ENCODE measurements at regions not wholly inside any gene's neighbourhood (a gene's known extent, or its start where the extent isn't known, plus 50 kb on each side); places are given as distances from the start of the nearest gene placed in this dataset.

- intact Hi-C loops (cut with micrococcal nuclease; ENCODE audit: unreplicated experiment) = no loop called here
- TF ChIP-seq SIN3A (IDR thresholded peaks at IDR 0.05; ENCODE audit: borderline replicate concordance, insufficient read depth, low read depth, low read length) (no peak), TCF7L2 (IDR thresholded peaks at IDR 0.05; ENCODE audit: low read depth, low read length) (no peak), POLR2AphosphoS5 (IDR thresholded peaks at IDR 0.05; ENCODE audit: low read depth, low read length) (no peak), REST (IDR thresholded peaks at IDR 0.05; ENCODE audit: insufficient read depth in 1 of 2, low read depth in 2 of 2, low read length in 1 of 2) (no peak)
- TF ChIP-seq, protein P1, sequence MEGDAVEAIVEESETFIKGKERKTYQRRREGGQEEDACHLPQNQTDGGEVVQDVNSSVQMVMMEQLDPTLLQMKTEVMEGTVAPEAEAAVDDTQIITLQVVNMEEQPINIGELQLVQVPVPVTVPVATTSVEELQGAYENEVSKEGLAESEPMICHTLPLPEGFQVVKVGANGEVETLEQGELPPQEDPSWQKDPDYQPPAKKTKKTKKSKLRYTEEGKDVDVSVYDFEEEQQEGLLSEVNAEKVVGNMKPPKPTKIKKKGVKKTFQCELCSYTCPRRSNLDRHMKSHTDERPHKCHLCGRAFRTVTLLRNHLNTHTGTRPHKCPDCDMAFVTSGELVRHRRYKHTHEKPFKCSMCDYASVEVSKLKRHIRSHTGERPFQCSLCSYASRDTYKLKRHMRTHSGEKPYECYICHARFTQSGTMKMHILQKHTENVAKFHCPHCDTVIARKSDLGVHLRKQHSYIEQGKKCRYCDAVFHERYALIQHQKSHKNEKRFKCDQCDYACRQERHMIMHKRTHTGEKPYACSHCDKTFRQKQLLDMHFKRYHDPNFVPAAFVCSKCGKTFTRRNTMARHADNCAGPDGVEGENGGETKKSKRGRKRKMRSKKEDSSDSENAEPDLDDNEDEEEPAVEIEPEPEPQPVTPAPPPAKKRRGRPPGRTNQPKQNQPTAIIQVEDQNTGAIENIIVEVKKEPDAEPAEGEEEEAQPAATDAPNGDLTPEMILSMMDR (IDR thresholded peaks at IDR 0.05) = no peak
- POLR2A ChIA-PET = no interaction called here
- DNase-seq (ENCODE audit: low read depth, low spot score) (no peak), ATAC-seq (no peak)
- no peak overlapping the region for H3K4me3 ChIP-seq (ENCODE audit: low read depth in 2 of 2, low read length in 2 of 2)
- no peaks in the 10 kb centered on the region for H3K27me3 ChIP-seq (ENCODE audit: control insufficient read depth, insufficient read depth, low read length)
- in situ Hi-C loops (cut with HindIII; ENCODE audit: low pct_unique_long_range_greater_than_20kb, low sequenced_read_pairs) = no loop called here
- H3K27ac ChIP-seq (ENCODE audit: low read length) = no peak overlapping the region
- no peaks in the 10 kb centered on the region for H3K4me1 ChIP-seq (ENCODE audit: control insufficient read depth, insufficient read depth, low read length)
- CTCF ChIA-PET = no interaction called here
- no TSS peak for BruUV-seq (replicated peaks)
- H3K9me3 ChIP-seq (ENCODE audit: control insufficient read depth, insufficient read depth, low read depth, low read length) = no peaks in the 10 kb centered on the region
- H3K36me3 ChIP-seq (ENCODE audit: control insufficient read depth, insufficient read depth, low read length) = no peaks in the 10 kb centered on the region
Measured at GRCh38 chr4:113821856-113822255, 60.3 kb upstream of the CAMK2D start.

GRCh38 chr4:113820108-113820507 lies 58.6 kb upstream of the CAMK2D start:
- no peak for DNase-seq (ENCODE audit: low read depth, low spot score)
- ATAC-seq = no peak
- Histone ChIP-seq H3K4me1 (ENCODE audit: control insufficient read depth, insufficient read depth, low read length) (no peaks in the 10 kb centered on the region), H3K9me3 (ENCODE audit: control insufficient read depth, insufficient read depth, low read depth, low read length) (no peaks in the 10 kb centered on the region), H3K27ac (ENCODE audit: low read length) (no peak overlapping the region), H3K4me3 (ENCODE audit: low read depth in 2 of 2, low read length in 2 of 2) (no peak overlapping the region), H3K27me3 (ENCODE audit: control insufficient read depth, insufficient read depth, low read length) (no peaks in the 10 kb centered on the region), H3K36me3 (ENCODE audit: control insufficient read depth, insufficient read depth, low read length) (no peaks in the 10 kb centered on the region)
- CTCF ChIA-PET = no interaction called here
- intact Hi-C loops (cut with micrococcal nuclease; ENCODE audit: unreplicated experiment) = no loop called here
- POLR2A ChIA-PET = no interaction called here
- TF ChIP-seq, protein P1 (IDR thresholded peaks at IDR 0.05) = no peak
- no peak for TF ChIP-seq REST (IDR thresholded peaks at IDR 0.05; ENCODE audit: insufficient read depth in 1 of 2, low read depth in 2 of 2, low read length in 1 of 2)
- in situ Hi-C loops (cut with HindIII; ENCODE audit: low pct_unique_long_range_greater_than_20kb, low sequenced_read_pairs) = no loop called here
- no TSS peak for BruUV-seq (replicated peaks)
